Stimulated activated CD8-positive, alpha-beta memory T cell treated with anti-CD3 and anti-CD28 coated beads, Interleukin-15, amount 100 ng/mL, for 24 hours (primary cell): ENCODE measurements at regions not wholly inside any gene's neighbourhood (a gene's known extent, or its start where the extent isn't known, plus 50 kb on each side); places are given as distances from the start of the nearest gene placed in this dataset.

Experiments
- DNase-seq: peaks from one replicate; pipeline ENCODE4 v3.0.0-alpha.2; 2020; ENCODE audit warnings: low read depth

DNA sequence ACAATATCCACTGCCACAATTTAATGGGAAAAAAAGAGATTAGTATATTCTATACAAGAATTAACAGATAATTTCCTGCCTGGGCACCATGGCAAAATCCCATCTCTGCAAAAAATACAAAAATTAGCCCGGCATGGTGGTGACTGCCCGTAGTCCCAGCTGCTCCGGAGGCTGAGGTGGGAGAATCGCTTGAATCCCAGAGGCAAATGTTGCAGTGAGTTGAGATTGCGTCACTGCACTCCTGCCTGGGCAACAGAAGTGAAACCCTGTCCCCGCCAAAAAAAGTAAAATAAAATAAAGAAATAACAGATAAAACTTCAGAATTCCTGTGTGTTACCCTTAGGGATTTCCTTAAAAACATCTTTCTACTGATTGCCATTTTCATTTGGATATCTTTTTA lies 1194.8 kb upstream of the PIK3C3 start:
- DNase-seq: no peak

DNA sequence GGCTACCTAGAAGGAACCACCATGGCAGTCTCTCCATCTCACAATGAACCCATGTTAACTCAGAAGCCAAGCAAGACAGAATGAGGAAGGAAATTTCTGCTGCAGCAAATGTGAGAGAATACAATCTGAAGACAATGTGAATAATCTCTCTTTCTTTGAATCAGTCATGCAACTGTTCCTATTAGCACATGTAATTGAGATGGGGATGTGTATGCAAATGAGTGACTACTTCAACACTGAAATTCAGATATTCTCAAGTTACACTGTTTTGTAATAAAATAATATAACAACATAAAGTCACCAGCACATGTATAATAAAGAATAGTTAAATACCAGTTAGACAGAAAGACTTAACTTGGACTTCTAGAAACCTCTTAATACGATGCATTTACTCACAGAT lies 1200.6 kb upstream of the PIK3C3 start:
- DNase-seq: no peak

DNA sequence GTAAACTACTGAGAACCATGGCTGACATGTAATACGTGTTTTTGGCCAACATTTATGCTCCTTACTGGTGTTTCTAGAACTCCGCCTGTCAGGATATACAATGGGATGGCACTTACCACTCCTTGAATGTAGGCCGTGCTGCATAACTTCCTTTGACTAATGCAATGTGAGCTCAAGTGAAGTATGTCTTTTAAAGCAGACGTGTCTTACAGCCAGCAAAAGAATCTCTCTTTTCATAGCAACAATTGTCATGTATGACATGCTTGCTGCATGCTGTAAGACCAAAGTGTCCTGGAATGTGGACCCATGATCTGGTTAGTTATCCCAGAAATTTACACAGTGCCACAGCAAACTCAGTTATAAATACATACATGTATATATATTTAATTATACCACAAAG lies 1202.7 kb upstream of the PIK3C3 start:
- DNase-seq: no peak

DNA sequence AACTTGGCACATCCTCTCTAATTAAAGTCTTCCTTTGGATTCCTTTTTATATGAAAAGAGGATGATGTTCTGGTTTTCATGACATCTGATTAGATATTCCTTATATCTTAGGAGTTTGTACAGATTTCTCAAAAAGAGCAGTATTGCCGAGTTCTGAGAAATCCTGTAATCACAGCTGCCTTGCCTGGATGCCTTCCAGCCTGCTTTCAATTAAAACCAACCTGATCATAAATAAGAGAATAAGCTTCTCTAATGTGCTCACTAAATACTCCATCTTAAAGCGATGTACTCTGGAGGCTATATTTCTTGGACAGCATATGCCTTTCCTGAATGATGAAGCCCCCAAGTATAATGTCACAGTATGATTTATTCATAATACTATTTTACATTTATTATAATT lies 1203.8 kb upstream of the PIK3C3 start:
- DNase-seq: no peak

DNA sequence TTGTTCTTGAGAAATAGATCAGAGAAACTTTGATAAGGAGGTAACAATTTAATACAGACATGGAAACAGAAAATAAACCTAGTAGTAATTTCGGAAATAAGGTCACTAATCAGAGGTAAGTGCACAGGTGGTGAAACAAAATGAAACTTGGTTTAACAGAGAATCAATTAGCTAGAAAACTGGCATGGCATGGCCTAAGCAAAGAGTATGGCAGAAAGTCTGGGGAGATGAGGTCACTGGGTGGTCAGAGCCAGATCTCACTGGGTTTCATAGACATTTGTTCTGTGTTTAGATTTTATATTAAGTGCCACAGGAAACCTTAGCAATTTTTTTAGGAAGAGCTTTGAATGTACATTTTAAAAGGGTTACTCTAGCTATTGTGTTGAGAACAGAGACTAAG lies 1216.0 kb upstream of the PIK3C3 start:
- DNase-seq: no peak

DNA sequence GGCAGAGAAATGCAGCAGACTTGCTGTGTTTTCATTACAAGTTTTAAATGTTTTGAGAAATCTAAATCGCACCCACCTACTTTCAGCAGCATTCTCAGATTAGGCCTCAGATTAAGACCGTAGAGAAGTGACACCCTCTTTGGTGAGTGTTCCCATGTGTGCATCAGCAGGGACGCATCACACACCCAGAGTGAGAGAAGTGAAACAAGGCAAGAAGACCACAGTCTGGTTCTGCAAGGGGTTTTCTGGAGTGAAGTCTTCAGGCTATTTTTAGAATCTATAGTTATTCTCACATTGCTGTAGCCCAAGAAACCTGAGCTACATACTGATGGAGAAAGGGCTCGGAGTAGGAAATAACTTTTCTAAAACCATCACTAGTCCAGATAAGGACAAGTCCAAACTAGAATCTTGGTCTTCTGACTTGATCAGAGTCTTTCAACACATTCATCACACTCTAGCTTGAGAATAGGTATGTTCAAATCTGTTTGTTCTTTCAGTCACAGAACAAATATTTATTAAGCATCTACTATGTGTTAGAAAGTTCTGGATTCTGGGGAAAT lies 1216.6 kb upstream of the PIK3C3 start:
- DNase-seq: no peak

DNA sequence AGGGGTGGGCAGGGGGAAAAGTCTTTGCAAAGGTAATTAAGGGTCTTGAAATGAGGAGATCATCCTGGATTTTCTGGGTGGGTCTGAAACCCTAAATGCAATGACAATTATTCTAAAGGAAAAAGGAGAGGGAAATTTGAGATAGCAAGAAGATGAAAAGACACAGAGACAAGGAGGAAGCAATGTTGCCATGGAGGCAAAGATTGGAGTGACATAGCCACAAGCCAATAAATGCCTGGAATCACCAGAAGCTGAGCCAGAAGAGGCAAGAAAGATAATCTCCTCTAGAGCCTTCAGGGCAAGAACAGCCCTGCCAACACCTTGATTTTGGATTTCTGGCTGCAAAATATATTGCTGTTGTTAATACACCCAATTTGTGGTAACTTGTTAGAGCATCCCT lies 1246.3 kb upstream of the PIK3C3 start:
- no peak for DNase-seq

DNA sequence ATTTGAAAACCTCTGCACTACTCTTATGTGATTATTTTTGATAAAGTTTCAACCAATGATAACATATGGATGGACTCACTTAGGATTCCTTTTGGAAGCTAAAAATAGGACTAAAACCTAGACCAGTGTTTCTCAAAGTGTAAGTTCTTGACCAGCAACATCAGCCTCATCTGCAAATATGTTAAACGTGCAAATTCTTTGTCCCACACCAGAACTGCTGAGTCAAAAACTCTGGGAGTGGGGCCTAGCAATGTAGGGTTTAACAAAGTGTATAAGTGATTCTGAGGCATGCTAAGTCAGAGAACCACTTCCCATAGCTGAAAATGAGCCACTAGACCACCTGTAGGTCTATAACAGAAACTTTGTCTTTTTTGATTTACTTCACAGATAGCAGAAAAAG lies 1247.2 kb upstream of the PIK3C3 start:
- DNase-seq: no peak

DNA sequence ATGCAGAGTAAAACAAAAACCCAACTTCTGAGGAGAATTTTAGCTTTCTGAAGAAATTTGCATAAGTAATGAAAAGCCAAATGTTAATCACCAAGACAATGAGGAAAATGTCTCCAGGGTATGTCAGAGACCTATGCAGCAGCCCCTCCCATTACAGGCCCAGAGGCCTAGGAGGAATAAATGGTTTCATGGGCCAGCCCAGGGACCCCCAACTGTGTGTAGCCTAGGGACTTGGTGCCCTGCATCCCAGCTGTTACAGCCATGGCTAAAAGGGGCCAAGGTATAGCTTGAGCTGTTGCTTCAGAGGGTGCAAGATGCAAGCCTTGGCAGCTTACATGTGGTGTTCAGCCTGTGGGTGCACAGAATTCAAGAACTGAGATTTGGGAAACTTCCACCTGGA lies 1256.9 kb upstream of the PIK3C3 start:
- no peak for DNase-seq

DNA sequence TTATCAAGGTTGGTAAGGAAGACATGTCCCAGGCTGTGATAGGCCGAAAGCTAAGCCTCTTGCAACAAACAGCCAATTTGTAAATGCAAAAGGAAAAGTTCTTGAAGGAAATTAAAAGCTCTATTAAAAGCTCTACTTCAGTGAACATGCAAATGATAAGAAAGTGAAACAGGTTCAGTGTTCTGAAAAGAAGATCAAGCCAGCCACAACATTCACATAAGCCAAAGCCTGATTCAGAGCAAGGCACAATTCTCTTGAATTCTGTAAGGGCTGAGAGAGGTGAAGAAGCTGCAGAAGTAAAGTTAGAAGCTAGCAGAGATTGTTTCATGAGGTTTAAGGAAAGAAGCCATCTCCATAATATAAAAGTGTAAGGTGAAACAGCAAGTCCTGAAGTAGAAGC lies 1259.5 kb upstream of the PIK3C3 start:
- no peak for DNase-seq

DNA sequence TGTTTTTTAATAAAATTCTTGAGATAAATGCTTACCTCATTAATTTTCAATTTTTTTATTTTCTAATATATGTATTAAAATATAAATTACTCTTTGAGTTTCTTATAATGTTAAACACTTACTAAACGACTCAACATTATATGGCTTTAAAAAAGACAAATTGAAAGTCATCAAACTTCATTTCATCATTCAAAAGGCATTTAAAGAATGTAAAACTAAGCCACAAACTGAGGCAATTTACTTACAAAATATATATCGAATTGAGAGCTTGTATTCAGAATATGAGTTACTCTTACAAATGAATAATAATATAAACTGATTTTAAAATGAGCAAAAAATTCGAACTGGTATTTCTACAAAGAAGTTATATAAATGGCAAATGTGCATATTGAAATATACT lies 1262.2 kb upstream of the PIK3C3 start:
- no peak for DNase-seq

DNA sequence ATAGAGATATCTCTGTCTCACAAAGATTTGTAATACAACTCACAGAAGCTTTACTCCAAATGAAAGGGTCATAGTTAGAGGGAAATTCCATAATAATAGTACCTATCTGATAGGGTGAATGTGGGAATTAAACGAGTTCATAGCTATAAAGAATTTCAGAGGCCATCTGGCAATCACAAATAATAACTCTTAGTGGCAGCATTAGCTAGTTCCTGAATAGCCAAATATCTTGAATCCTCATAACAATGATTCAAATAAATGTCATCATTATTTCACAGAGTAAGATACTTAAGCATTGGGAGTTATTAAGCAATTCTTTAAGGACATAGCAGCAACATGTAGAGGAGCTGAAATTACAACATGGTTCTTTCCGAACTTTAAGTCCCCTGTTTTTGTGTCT lies 1265.0 kb upstream of the PIK3C3 start:
- no peak for DNase-seq

DNA sequence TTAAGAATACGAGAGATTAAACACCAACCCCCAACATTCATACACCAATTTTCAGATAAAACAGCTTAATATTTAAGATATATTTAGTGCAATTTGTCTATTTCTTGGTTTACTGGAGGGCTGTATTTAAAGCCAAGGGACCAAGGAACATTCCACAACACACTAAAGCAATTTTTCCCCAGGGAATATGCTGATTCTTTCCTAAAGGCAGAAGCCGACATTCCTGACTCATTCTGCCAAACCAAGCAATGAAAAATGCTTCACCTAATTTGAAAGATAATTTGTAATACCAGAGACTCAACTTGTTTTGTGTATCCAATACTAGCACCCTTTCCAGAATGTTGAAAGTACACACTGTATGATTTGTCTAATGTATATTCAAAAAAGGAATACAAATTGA lies 1267.6 kb upstream of the PIK3C3 start:
- no peak for DNase-seq

DNA sequence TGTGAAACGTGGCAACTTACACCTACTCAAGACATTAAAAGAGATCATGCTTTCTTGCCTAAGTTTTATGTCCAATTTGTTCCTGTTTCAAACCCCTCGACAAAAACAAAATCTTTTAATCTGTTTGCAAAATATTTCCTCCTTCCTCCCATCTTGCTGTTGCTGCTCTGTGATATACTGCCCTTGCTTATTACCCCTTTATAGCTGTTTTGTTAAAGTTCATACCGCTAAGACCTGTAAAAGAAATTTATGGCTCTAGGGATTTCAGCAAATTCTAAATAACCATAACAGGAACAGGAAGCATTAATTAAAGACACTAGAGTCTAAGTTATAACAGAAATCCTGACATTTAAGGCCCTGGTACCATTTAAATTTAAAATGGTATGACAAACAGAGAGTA lies 1268.2 kb upstream of the PIK3C3 start:
- DNase-seq: no peak

DNA sequence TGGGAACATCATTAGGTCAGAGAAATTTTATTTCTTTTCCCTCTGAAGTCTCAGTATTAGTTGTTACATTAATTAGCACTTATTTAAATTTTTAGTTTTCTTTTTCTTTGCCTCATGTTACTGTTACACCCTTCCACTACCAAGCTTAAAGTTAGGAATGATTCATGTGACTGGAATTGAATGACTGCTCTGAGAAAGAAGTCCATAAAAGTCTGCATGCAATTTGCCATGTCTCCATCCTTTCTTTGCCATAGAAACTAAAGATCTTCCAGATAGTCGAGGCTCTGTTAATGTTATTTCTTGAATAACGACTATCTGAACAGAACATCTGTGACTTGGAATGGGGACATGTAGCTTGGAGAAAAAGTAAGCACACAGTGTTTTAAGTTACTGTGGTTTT lies 1269.8 kb upstream of the PIK3C3 start:
- no peak for DNase-seq

DNA sequence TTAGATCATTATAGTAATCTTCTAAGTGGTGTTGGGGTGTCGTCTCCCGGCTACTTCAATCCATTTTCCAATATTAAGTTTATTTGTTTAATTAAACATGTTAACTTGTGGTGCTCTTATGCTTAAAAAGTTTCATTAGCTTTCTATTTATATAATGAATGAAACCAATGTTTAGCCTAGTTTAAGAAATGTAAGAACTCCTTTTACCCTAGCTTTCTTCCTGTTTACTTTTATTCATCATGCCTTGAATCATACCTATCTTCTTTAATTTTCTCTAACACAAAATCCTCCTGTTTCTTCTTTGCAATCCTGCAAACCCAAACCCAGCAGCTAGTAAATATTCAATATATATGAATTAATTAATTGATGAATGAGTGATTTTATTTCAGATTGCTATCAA lies 1276.7 kb upstream of the PIK3C3 start:
- DNase-seq: no peak

DNA sequence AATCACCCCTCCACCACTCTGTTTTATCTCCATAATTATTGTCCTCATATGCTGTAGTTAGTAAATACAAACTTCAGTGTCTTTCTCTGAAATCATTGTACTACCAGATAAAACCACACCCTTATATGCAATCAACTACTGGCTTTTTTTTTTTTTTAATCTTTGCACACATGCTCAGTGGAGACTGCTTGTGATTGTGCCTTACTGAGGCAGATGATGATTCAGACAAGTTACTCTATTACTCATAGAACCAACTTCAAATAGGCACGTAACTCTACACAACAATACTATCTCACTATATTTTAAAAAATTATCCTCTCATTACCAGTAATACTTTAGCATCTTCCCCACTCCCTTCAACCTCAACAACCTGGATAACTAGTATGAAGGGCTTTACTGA lies 1278.4 kb upstream of the PIK3C3 start:
- DNase-seq: no peak

DNA sequence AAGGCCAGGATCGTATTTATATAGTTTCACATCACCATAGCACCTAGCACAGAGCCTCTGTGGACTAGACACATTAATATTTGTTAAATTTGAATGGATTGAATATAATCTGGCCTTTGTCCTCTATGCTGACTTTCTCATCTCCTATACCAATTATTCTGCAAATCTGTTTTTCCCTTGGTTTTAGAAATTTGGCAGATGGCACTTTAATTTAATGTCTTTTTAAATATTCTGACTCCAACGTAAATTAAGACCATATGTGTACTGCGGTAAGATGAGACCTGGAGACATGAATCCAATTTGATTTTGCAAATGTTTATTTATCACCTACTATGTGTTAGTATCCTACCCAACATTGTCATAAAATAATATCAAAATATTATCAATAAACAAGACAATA lies 1281.9 kb upstream of the PIK3C3 start:
- DNase-seq: no peak

DNA sequence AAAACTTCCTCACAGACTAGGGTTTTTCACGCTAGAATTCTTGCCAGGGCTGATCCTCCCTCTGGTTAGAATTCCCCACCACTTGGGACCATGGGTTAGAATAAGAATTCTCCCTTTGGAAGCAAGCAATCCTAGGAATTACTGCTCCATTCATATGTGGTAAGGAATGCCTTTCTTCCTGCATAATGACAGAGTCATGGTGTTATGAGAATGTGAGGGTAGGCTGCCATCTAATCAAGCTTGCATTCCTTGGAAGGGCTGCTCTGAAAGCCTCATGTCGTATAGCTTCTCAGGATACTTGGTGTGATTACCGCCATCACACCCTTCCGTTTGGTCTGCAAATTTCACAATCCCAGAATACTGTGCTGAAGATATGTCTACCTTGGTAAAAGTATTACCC lies 1282.4 kb upstream of the PIK3C3 start:
- DNase-seq: no peak

DNA sequence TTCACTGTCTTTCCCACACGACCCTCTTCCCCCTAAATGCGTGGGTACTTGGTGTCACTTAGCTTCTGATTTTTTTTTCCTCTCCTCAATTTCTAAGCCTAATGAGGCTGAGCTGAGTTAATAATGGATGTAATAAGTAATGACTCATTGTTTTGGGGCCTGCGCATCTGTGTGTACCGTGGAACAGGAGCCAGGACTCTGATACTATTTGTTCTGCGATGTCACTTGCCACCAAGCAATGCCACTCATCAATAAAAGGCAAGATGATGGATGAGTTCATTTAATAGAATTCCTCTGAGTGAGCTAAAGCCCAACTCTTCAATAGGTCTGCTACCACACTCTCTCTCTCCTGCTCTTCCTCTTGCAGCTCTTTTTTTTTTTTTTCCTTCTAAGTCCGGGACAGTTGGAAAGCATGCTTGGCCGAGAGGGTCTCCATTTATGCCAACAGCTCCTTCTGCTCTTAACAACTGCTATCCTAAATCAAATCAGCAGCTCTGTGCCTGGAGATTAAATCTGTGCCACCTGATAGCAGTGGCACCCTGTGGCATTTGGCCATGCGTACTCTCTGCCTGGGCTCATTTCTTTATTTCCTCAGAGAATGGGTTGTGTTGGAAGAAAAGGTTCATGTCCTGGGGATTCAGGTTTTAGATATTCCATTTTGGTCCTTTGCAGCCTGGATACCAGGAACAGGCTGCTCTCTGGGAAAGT lies 1284.2 kb upstream of the PIK3C3 start:
- DNase-seq: no peak

DNA sequence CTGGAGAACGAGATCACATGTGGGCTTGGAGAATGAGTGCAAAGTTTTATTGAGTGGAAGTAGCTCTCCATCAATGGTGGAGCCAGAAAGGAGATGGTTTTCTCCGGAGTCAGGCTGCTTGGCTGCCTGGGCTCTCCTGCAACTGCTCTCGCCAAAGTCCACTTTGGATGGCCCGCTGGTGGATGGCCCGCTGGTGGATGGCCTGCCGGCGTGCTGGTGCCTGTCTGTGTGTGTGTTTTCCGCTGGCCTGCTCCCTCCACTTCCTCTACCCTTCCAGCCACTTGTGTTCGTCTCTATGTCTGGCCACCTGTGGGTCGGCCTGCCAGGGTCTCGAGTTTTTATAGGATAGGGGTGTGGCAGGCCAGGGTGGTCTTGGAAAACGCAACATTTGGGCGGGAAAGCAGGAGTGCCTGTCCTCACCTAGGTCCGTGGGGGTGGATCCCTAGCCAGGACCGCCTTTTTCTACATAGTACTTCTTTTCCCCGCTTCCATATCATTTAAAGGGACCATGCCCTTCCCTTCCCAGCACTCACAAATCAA lies 1292.1 kb upstream of the PIK3C3 start:
- no peak for DNase-seq

DNA sequence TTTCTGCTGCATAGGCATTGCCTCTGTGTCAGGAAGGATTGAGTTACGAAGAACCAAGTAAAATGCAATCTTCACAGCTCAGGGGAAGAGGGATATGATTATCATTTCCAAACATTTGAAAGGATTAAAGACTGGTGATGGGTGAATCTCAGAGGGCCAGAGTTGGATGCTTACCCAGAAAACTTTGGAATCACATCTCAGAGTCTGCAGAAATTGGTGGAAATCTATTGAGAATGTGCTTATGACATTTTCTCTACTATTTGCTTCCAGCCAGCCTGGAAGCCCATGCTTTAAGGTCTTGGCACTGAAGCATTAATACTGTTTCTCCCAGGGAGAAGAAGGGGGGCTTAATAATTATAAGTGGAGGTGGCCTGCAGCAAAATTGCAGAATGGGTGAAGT lies 1301.4 kb upstream of the PIK3C3 start:
- no peak for DNase-seq

DNA sequence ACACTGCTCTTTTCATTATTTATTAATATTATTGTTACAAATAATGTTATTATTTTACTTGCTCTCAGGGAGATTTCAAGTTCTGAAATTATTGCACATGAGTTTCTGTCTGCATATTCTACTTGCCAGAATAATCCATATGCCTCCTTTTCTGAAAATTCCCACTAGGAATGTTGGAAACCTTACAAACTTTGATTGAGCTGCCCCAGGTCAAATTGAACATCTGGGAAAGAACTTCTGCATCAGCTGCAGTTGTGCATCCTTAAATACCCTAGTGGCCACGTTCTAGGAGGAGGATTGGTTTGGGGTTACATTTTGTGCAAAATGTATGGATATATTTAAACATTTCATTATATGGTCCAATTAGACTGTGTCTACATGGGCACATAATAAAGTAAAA lies 1302.7 kb upstream of the PIK3C3 start:
- no peak for DNase-seq

DNA sequence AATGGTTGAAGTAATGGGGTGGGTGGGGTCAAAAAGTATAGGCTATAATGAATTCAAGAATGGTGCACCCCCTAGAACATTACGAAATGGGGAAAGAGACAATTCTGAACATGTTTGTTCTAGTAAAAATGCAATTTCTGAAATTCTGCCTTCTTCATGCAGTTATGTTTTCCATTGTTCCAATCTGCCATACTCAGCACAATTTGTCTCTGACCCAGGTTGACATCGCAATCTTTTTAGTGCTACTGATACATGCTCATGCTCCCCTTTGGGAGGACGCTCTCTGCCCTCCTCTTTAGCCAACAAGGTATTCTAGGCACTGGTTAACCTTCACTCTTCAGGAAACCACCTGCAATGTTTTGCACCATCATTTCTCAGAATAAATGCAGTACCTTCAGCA lies 1303.9 kb upstream of the PIK3C3 start:
- DNase-seq: no peak
